ENCODE measurements at regions not wholly inside any gene's neighbourhood (a gene's known extent, or its start where the extent isn't known, plus 50 kb on each side); places are given as distances from the start of the nearest gene placed in this dataset.

DNA sequence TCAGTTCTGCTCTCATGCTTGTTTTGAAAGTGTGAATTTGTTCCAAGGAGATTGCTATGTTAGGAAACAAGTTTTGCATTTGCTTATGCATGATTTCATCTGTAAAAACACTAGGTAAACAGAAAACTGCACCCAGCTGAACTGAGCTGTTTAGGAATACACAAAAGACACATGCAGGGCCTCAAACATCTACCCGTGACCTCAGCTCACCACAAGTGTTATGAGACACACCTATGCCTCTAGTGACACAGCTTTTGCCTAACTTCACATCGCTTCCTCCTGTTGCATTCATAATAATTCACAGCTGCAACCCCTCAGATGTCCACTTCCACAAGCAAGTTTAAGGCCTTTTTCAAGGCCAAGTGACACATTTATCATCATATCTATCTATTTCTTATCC, 98.0 kb upstream of the SLC24A3 start:
- H3K27ac ChIP-seq (ENCODE audit: low read depth, low read length) = no peak overlapping the region
- no peaks in the 10 kb centered on the region for H3K9me2 ChIP-seq (ENCODE audit: insufficient read depth)
- no peak overlapping the region for H3K4me2 ChIP-seq (ENCODE audit: low read length)
- ChIA-PET CTCF (no interaction called here), RAD21 (ENCODE audit: low non-redundant PET in 1 of 2, low total read pairs in 2 of 2, uncharacterized antibody in 2 of 2, unreplicated experiment in 2 of 2) (no interaction called here), POLR2A (no interaction called here)
- H2AFZ ChIP-seq (ENCODE audit: low read depth, low read length, poor library complexity, severe bottlenecking) = no peak overlapping the region
- ATAC-seq (no peak), DNase-seq (ENCODE audit: low read depth, low spot score) (no peak)
- no peaks in the 10 kb centered on the region for H3K27me3 ChIP-seq (ENCODE audit: insufficient read depth, low read length)
- H3K9ac ChIP-seq (ENCODE audit: low read length) = no peak overlapping the region
- no peak for TF ChIP-seq FOSL1 (IDR thresholded peaks at IDR 0.05; ENCODE audit: low read depth)
- no peak for TF ChIP-seq EZH2phosphoT487 (IDR thresholded peaks at IDR 0.05; ENCODE audit: borderline replicate concordance)
- no peak for TF ChIP-seq RAD21 (IDR thresholded peaks at IDR 0.05; ENCODE audit: low read depth)
- no peak for TF ChIP-seq JUND (IDR thresholded peaks at IDR 0.05)
- TF ChIP-seq, protein P1, sequence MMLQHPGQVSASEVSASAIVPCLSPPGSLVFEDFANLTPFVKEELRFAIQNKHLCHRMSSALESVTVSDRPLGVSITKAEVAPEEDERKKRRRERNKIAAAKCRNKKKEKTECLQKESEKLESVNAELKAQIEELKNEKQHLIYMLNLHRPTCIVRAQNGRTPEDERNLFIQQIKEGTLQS (IDR thresholded peaks at IDR 0.05) = no peak
- TF ChIP-seq SRF (IDR thresholded peaks at IDR 0.05; ENCODE audit: low read depth) = no peak
- TF ChIP-seq, protein P2, sequence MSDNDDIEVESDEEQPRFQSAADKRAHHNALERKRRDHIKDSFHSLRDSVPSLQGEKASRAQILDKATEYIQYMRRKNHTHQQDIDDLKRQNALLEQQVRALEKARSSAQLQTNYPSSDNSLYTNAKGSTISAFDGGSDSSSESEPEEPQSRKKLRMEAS (IDR thresholded peaks at IDR 0.05) = no peak
- no peak for TF ChIP-seq CEBPB (IDR thresholded peaks at IDR 0.05; ENCODE audit: low read depth)
- H3K4me3 ChIP-seq (replicated peaks in 1 of 2; ENCODE audit: low read depth in 1 of 2, low read length in 2 of 2) = no peak overlapping the region
- peaks cover 0 to 6% of the 10 kb centered on the region in 2 experiments; a peak in 1 of 4 replicates for H3K9me3 ChIP-seq (ENCODE audit: control insufficient read depth in 1 of 2, insufficient read depth in 1 of 2, low read depth in 1 of 2, low read length in 2 of 2)
- intact Hi-C loops (cut with micrococcal nuclease) = no loop called here
- H3K36me3 ChIP-seq (ENCODE audit: control insufficient read depth in 1 of 2, insufficient read depth in 2 of 2, low read length in 2 of 2) = no peaks in the 10 kb centered on the region
- no TSS peak for BruUV-seq (replicated peaks)
- H3K79me2 ChIP-seq (ENCODE audit: insufficient read depth, low read length) = no peaks in the 10 kb centered on the region
- no peaks in the 10 kb centered on the region for H3K4me1 ChIP-seq (ENCODE audit: control insufficient read depth in 1 of 2, insufficient read depth in 2 of 2, low read length in 2 of 2)
- no peaks in the 10 kb centered on the region for H4K20me1 ChIP-seq (ENCODE audit: insufficient read depth)

DNA sequence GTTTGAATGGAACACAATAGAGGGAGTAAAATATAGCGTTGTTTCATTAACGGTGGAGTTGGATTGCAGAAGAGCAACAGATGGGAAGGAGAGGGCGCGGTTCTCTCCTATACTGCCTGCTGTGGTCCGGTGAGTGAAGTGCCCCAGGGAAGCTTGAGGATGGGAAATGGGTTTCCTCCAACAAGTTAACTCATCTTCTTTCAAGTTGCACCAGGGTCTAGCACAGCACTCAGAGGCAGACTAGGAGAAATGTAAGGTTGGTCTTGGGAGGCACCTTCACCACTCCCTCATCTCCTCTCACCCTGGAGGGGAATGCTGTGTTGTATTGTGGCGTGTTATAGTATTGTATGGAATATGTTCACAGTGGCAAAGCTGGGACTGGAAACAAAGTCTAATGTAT, 96.9 kb upstream of the SLC24A3 start:
- no peak overlapping the region for H3K4me2 ChIP-seq (ENCODE audit: low read length)
- H3K9me3 ChIP-seq (ENCODE audit: control insufficient read depth in 1 of 2, insufficient read depth in 1 of 2, low read depth in 1 of 2, low read length in 2 of 2) = peaks cover 0 to 6% of the 10 kb centered on the region in 2 experiments; a peak in 1 of 4 replicates
- no peaks in the 10 kb centered on the region for H3K9me2 ChIP-seq (ENCODE audit: insufficient read depth)
- no peaks in the 10 kb centered on the region for H3K4me1 ChIP-seq (ENCODE audit: control insufficient read depth in 1 of 2, insufficient read depth in 2 of 2, low read length in 2 of 2)
- no peak overlapping the region for H2AFZ ChIP-seq (ENCODE audit: low read depth, low read length, poor library complexity, severe bottlenecking)
- H3K27ac ChIP-seq (ENCODE audit: low read depth, low read length) = no peak overlapping the region
- H3K9ac ChIP-seq (ENCODE audit: low read length) = no peak overlapping the region
- no peaks in the 10 kb centered on the region for H3K27me3 ChIP-seq (ENCODE audit: insufficient read depth, low read length)
- no peaks in the 10 kb centered on the region for H3K36me3 ChIP-seq (ENCODE audit: control insufficient read depth in 1 of 2, insufficient read depth in 2 of 2, low read length in 2 of 2)
- no peak overlapping the region for H3K4me3 ChIP-seq (replicated peaks in 1 of 2; ENCODE audit: low read depth in 1 of 2, low read length in 2 of 2)
- intact Hi-C loops (cut with micrococcal nuclease) = no loop called here
- ChIA-PET POLR2A (no interaction called here), CTCF (no interaction called here), RAD21 (ENCODE audit: low non-redundant PET in 1 of 2, low total read pairs in 2 of 2, uncharacterized antibody in 2 of 2, unreplicated experiment in 2 of 2) (no interaction called here)
- BruUV-seq (replicated peaks) = no TSS peak
- DNase-seq (ENCODE audit: low read depth, low spot score) = no peak
- H4K20me1 ChIP-seq (ENCODE audit: insufficient read depth) = no peaks in the 10 kb centered on the region
- ATAC-seq = no peak
- H3K79me2 ChIP-seq (ENCODE audit: insufficient read depth, low read length) = no peaks in the 10 kb centered on the region
- no peak for TF ChIP-seq SIN3A (IDR thresholded peaks at IDR 0.05; ENCODE audit: low read depth)
- TF ChIP-seq RAD21 (IDR thresholded peaks at IDR 0.05; ENCODE audit: low read depth) = no peak
- no peak for TF ChIP-seq ZNF274 (IDR thresholded peaks at IDR 0.05; ENCODE audit: low read depth, low read length)
- TF ChIP-seq, protein P3, sequence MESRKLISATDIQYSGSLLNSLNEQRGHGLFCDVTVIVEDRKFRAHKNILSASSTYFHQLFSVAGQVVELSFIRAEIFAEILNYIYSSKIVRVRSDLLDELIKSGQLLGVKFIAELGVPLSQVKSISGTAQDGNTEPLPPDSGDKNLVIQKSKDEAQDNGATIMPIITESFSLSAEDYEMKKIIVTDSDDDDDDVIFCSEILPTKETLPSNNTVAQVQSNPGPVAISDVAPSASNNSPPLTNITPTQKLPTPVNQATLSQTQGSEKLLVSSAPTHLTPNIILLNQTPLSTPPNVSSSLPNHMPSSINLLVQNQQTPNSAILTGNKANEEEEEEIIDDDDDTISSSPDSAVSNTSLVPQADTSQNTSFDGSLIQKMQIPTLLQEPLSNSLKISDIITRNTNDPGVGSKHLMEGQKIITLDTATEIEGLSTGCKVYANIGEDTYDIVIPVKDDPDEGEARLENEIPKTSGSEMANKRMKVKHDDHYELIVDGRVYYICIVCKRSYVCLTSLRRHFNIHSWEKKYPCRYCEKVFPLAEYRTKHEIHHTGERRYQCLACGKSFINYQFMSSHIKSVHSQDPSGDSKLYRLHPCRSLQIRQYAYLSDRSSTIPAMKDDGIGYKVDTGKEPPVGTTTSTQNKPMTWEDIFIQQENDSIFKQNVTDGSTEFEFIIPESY (IDR thresholded peaks at IDR 0.05; ENCODE audit: extremely low read depth, insufficient replicate concordance, low read length) = no peak
- TF ChIP-seq, protein P4, sequence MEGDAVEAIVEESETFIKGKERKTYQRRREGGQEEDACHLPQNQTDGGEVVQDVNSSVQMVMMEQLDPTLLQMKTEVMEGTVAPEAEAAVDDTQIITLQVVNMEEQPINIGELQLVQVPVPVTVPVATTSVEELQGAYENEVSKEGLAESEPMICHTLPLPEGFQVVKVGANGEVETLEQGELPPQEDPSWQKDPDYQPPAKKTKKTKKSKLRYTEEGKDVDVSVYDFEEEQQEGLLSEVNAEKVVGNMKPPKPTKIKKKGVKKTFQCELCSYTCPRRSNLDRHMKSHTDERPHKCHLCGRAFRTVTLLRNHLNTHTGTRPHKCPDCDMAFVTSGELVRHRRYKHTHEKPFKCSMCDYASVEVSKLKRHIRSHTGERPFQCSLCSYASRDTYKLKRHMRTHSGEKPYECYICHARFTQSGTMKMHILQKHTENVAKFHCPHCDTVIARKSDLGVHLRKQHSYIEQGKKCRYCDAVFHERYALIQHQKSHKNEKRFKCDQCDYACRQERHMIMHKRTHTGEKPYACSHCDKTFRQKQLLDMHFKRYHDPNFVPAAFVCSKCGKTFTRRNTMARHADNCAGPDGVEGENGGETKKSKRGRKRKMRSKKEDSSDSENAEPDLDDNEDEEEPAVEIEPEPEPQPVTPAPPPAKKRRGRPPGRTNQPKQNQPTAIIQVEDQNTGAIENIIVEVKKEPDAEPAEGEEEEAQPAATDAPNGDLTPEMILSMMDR (IDR thresholded peaks at IDR 0.05 in 2 of 3, conservative IDR thresholded peaks at IDR 0.05 in 1 of 3; ENCODE audit: borderline replicate concordance in 1 of 3, insufficient read depth in 1 of 3, low read depth in 2 of 3, low read length in 2 of 3) = no peak
- TF ChIP-seq CBX3 (IDR thresholded peaks at IDR 0.05; ENCODE audit: low read depth) = no peak
- no peak for TF ChIP-seq POLR2AphosphoS5 (IDR thresholded peaks at IDR 0.05; ENCODE audit: low read depth, low read length)
- TF ChIP-seq, protein P2 (IDR thresholded peaks at IDR 0.05) = no peak
- no peak for TF ChIP-seq EZH2phosphoT487 (IDR thresholded peaks at IDR 0.05; ENCODE audit: borderline replicate concordance)
- TF ChIP-seq, protein P1 (IDR thresholded peaks at IDR 0.05) = no peak
